ENCODE measurements at regions not wholly inside any gene's neighbourhood (a gene's known extent, or its start where the extent isn't known, plus 50 kb on each side); places are given as distances from the start of the nearest gene placed in this dataset.

- no peak for DNase-seq
These were observed 401.1 kb upstream of the TLE4 start for GRCh38 chr9:79170643-79171042.

GRCh38 chr9:79173932-79174331, 397.8 kb upstream of the TLE4 start:
- no peak for DNase-seq

- peak; percentile 46 for DNase-seq
These were observed 395.6 kb upstream of the TLE4 start for GRCh38 chr9:79176014-79176697.

- DNase-seq, result peak; percentile 36
These were observed 386.9 kb upstream of the TLE4 start for GRCh38 chr9:79184831-79185230.

- peak; percentile 59 for DNase-seq
These were observed 385.9 kb upstream of the TLE4 start for GRCh38 chr9:79185866-79186265.

- DNase-seq, result peak; percentile 91
These were observed 382.2 kb upstream of the TLE4 start for GRCh38 chr9:79189511-79189924.

GRCh38 chr9:79193001-79193400, 378.8 kb upstream of the TLE4 start:
- DNase-seq, result peak; percentile 86

- DNase-seq, result no peak
These were observed 378.1 kb upstream of the TLE4 start for GRCh38 chr9:79193501-79194223.

- peak; percentile 87 for DNase-seq
These were observed 375.9 kb upstream of the TLE4 start for GRCh38 chr9:79195879-79196278.

- peak; percentile 75 for DNase-seq
These were observed 375.2 kb upstream of the TLE4 start for GRCh38 chr9:79196606-79197005.

GRCh38 chr9:79200336-79200735, 371.4 kb upstream of the TLE4 start:
- no peak for DNase-seq

- no peak for DNase-seq
These were observed 370.1 kb upstream of the TLE4 start for GRCh38 chr9:79201636-79202035.

GRCh38 chr9:79208791-79209396, 362.9 kb upstream of the TLE4 start:
- no peak for DNase-seq

GRCh38 chr9:79210541-79211243, 361.1 kb upstream of the TLE4 start:
- DNase-seq, result no peak

- peak; percentile 66 for DNase-seq
These were observed 358.2 kb upstream of the TLE4 start for GRCh38 chr9:79213417-79214125.

GRCh38 chr9:79215821-79216220, 355.9 kb upstream of the TLE4 start:
- DNase-seq, result peak; percentile 60

- peak; percentile 54 for DNase-seq
These were observed 351.5 kb upstream of the TLE4 start for GRCh38 chr9:79220251-79220650.

GRCh38 chr9:79220666-79221065, 351.1 kb upstream of the TLE4 start:
- peak; percentile 66 for DNase-seq

GRCh38 chr9:79221084-79221483, 350.7 kb upstream of the TLE4 start:
- peak; percentile 91 for DNase-seq

GRCh38 chr9:79222483-79222882, 349.3 kb upstream of the TLE4 start:
- DNase-seq, result no peak

- peak; percentile 95 for DNase-seq
These were observed 346.9 kb upstream of the TLE4 start for GRCh38 chr9:79224672-79225433.

- DNase-seq, result peak; percentile 32
These were observed 338.2 kb upstream of the TLE4 start for GRCh38 chr9:79233542-79233941.

All from fibroblast of skin of right biceps (primary cell).